WTC11 (cell line): ENCODE measurements at regions not wholly inside any gene's neighbourhood (a gene's known extent, or its start where the extent isn't known, plus 50 kb on each side); places are given as distances from the start of the nearest gene placed in this dataset.

Source experiments
- CBFB ChIP-seq: sonication (generic); formaldehyde crosslinking; IDR thresholded peaks from 2 replicates; pipeline ENCODE4 v1.8.1; 2022; ENCODE audit warnings: mild to moderate bottlenecking, low read depth, missing genetic modification reagents
- ESRRA ChIP-seq: sonication (generic); formaldehyde crosslinking; IDR thresholded peaks from 2 replicates; pipeline ENCODE4 v1.8.1; 2022; ENCODE audit warnings: mild to moderate bottlenecking, missing genetic modification reagents, borderline replicate concordance
- FOXJ3 ChIP-seq: sonication (generic); formaldehyde crosslinking; IDR thresholded peaks from 2 replicates; pipeline ENCODE4 v1.9.0; 2021; ENCODE audit warnings: missing genetic modification reagents, mild to moderate bottlenecking, borderline replicate concordance
- ZNF138 ChIP-seq: sonication (generic); formaldehyde crosslinking; conservative IDR thresholded peaks from 2 replicates; pipeline ENCODE4 v1.8.1; 2022; ENCODE audit warnings: mild to moderate bottlenecking, moderate library complexity, missing genetic modification reagents
- ZNF232 ChIP-seq: sonication (generic); formaldehyde crosslinking; IDR thresholded peaks from 2 replicates; pipeline ENCODE4 v1.8.0; 2022; ENCODE audit warnings: mild to moderate bottlenecking, missing genetic modification reagents
- TF ChIP-seq, protein P1 (sequence below): fragments of 200-600 bp; IDR thresholded peaks from 2 replicates; pipeline ENCODE4 v1.8.0; 2022; ENCODE audit warnings: antibody characterized with exemption

DNA sequence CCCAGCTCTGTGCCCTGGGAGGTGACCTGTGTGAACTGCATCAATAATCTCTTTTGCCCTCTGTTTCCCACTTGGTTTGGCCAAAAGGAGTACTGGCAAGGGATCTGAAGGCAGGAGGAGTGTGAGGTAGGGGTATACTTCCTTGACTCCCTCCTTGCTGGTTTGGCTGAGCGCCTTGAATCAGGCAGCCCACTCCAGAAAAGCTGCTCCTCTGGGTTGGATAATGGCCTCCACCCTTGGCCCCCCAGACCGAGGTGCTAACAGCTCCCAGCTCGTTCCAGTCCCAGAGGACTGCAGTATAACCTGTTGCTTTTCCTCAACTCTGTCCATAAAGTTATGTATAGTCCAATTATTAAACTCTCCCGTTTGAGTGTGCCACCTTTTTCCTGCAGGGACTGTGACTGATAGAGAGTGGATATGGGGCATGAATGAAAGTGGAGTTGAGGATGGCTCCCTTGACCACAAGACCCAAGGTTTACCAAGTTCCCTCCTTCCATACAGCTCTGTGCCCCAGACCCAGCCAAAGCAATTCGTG lies 88.2 kb upstream of the HAND1 start:
- TF ChIP-seq, protein P1, sequence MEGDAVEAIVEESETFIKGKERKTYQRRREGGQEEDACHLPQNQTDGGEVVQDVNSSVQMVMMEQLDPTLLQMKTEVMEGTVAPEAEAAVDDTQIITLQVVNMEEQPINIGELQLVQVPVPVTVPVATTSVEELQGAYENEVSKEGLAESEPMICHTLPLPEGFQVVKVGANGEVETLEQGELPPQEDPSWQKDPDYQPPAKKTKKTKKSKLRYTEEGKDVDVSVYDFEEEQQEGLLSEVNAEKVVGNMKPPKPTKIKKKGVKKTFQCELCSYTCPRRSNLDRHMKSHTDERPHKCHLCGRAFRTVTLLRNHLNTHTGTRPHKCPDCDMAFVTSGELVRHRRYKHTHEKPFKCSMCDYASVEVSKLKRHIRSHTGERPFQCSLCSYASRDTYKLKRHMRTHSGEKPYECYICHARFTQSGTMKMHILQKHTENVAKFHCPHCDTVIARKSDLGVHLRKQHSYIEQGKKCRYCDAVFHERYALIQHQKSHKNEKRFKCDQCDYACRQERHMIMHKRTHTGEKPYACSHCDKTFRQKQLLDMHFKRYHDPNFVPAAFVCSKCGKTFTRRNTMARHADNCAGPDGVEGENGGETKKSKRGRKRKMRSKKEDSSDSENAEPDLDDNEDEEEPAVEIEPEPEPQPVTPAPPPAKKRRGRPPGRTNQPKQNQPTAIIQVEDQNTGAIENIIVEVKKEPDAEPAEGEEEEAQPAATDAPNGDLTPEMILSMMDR = no peak
- TF ChIP-seq ZNF232 (CRISPR knock-in tag) = no peak
- TF ChIP-seq CBFB (CRISPR knock-in tag) = no peak
- TF ChIP-seq ZNF138 (CRISPR knock-in tag) = no peak
- no peak for TF ChIP-seq ESRRA (CRISPR knock-in tag)
- no peak for TF ChIP-seq FOXJ3
